GM23248 (cell line): ENCODE measurements at regions not wholly inside any gene's neighbourhood (a gene's known extent, or its start where the extent isn't known, plus 50 kb on each side); places are given as distances from the start of the nearest gene placed in this dataset.

ENCODE experiments used
- EZH2 ChIP-seq: fragments of 200-600 bp; sonication (generic); IDR thresholded peaks from 2 replicates; pipeline ENCODE4 v1.6.1; 2018; ENCODE audit warnings: antibody characterized with exemption, mild to moderate bottlenecking; ENCODE audit not compliant: insufficient read depth, poor library complexity, severe bottlenecking
- EZH2phosphoT487 ChIP-seq: fragments of 200-600 bp; sonication (generic); IDR thresholded peaks from 2 replicates; pipeline ENCODE4 v1.6.1; 2018; ENCODE audit warnings: antibody characterized with exemption, moderate library complexity, mild to moderate bottlenecking, low read depth; ENCODE audit not compliant: insufficient read depth

DNA sequence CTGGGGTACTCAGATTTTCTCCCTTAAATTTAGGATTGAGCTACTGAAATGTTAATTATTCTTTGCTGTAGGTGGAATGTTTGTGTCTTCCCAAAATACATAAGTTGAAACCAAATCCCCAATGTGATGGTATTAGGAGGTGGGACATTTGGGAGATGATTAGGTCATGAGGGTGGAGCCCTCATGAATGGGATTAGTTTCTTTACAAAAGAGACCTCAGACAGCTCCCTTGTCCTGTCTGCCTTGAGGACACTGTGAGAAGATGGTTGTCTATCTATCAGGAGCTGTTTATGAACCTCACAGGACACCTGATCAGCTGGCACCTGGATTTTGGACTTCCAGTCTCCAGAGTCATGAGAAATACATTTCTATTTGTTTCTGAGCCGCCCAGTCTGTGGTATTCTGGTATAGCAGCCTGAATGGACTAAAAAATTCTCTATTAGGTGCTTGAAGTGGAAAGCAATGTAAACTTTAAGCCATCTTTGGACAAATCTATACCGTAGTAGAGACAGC is 99.2 kb upstream of the UXS1 start:
- TF ChIP-seq EZH2phosphoT487 (no peak), EZH2 (no peak)
